Upper lobe of left lung (tissue), 6 donors: ENCODE measurements at regions not wholly inside any gene's neighbourhood (a gene's known extent, or its start where the extent isn't known, plus 50 kb on each side); places are given as distances from the start of the nearest gene placed in this dataset.
"Not testable (repeated sequence)": the region's sequence is repeated elsewhere in the genome, so short reads cannot be mapped to it uniquely, and the experiment has no call there.

Source experiments
- ATAC-seq, 2 donors: fragments of 200-7000 bp; cut with Tn5 transposase; one replicate each; pipeline ENCODE4 v1.9.1; 2022; ENCODE audit warnings: mild to moderate bottlenecking in 2 of 2, moderate library complexity in 2 of 2; ENCODE audit not compliant: low FRiP score in 2 of 2
- DNase-seq, 2 donors: peaks; one replicate each; pipeline ENCODE4 v3.0.0-alpha.2; 2019 to 2020
- H3K27ac ChIP-seq, 4 donors: fragments of 200-600 bp; sonication (generic); one replicate each; pipeline ENCODE4 v1.5.1; 2016 to 2019
- H3K27me3 ChIP-seq, 4 donors: fragments of 200-600 bp; sonication (generic); one replicate each; pipeline ENCODE4 v1.5.1; 2017 to 2019
- H3K36me3 ChIP-seq, 4 donors: fragments of 200-600 bp; sonication (generic); one replicate each; pipeline ENCODE4 v1.5.1; 2016 to 2019
- H3K4me1 ChIP-seq, 4 donors: fragments of 200-600 bp; sonication (generic); one replicate each; pipeline ENCODE4 v1.5.1; 2018 to 2019
- H3K4me3 ChIP-seq, 4 donors: fragments of 200-600 bp; sonication (generic); one replicate each; pipeline ENCODE4 v1.5.1; 2017 to 2019; ENCODE audit warnings: mild to moderate bottlenecking in 2 of 4, moderate library complexity in 1 of 4
- H3K9me3 ChIP-seq, 4 donors: fragments of 200-600 bp; sonication (generic); one replicate each; pipeline ENCODE4 v1.5.1; 2018 to 2019
- CTCF ChIP-seq, 6 experiments: fragments of 450-650 bp in 4 of 6; fragments of 200-600 bp in 2 of 6; sonication (generic) in 2 of 6; IDR thresholded peaks; one replicate each; pipeline ENCODE4 v1.5.1; 2016 to 2019; ENCODE audit warnings: antibody characterized with exemption in 6 of 6
- EP300 ChIP-seq, 4 donors: sonication (generic); formaldehyde crosslinking; IDR thresholded peaks; one replicate each; pipeline ENCODE4 v1.5.1; 2017; ENCODE audit warnings: antibody characterized with exemption in 4 of 4, control low read depth in 2 of 4
- POLR2A ChIP-seq, 4 donors: fragments of 450-650 bp; IDR thresholded peaks; one replicate each; pipeline ENCODE4 v1.5.1; 2016 to 2017; ENCODE audit warnings: antibody characterized with exemption in 4 of 4, mild to moderate bottlenecking in 2 of 4
- POLR2AphosphoS5 ChIP-seq, 2 donors: sonication (generic); formaldehyde crosslinking; IDR thresholded peaks; one replicate each; pipeline ENCODE4 v1.5.1; 2017; ENCODE audit warnings: antibody characterized with exemption in 2 of 2
- WGBS, 2 donors: methylation state at CpG; one replicate each; pipeline ENCODE4 v1.1.5; 2017 to 2018; 5-methylcytosine and 5-hydroxymethylcytosine counted together
- small RNA-seq, 4 donors: library from RNA; depleted of rRNA; stranded (forward); fragments of <200 nt; gene quantifications; one replicate each; pipeline ENCODE3, GENCODE V24; 2016
- donor health status: DM: no; HTN: no; CAD: no; lungs with moderate emphysema.
- donor health status: DM: no; HTN: yes; CAD: no; lungs with severe emphysema.

- Histone ChIP-seq H3K27me3 (no peaks in the 10 kb centered on the region), H3K36me3 (no peaks in the 10 kb centered on the region), H3K4me3 (no peak overlapping the region), H3K4me1 (no peaks in the 10 kb centered on the region), H3K9me3 (peaks cover 0 to 8% (median 0%) of the 10 kb centered on the region in 4 donors), H3K27ac (no peak overlapping the region)
- WGBS, 2 donors: 94 to 95% methylated on average over 5 of the region's 5 CpGs
- no peak for TF ChIP-seq POLR2A (IDR thresholded peaks at IDR 0.05)
- no peak for TF ChIP-seq EP300 (IDR thresholded peaks at IDR 0.05)
- no peak for TF ChIP-seq CTCF (IDR thresholded peaks at IDR 0.05)
- no peak for TF ChIP-seq POLR2AphosphoS5 (IDR thresholded peaks at IDR 0.05)
- DNase-seq: no peak
- ATAC-seq: no peak
These were observed 74.4 kb upstream of the MAN1A1 start for GRCh38 chr6:119423996-119424395.

- H3K27me3 ChIP-seq, H3K4me3 ChIP-seq, H3K4me1 ChIP-seq, ATAC-seq, H3K27ac ChIP-seq, H3K36me3 ChIP-seq, H3K9me3 ChIP-seq, DNase-seq: not testable (repeated sequence)
- 59 to 78% methylated on average over 2 of the region's 2 CpGs for WGBS, 2 donors
These were observed 68.5 kb upstream of the MAN1A1 start for GRCh38 chr6:119418084-119418483.

GRCh38 chr6:119407156-119407555, 57.6 kb upstream of the MAN1A1 start:
- Histone ChIP-seq H3K27me3 (no peaks in the 10 kb centered on the region), H3K27ac (no peak overlapping the region), H3K4me1 (no peaks in the 10 kb centered on the region), H3K9me3 (peaks cover 0 to 2% (median 0%) of the 10 kb centered on the region in 4 donors), H3K4me3 (no peak overlapping the region), H3K36me3 (no peaks in the 10 kb centered on the region)
- 47 to 66% methylated on average over 4 of the region's 4 CpGs for WGBS, 2 donors
- no peak for TF ChIP-seq EP300 (IDR thresholded peaks at IDR 0.05)
- no peak for TF ChIP-seq POLR2A (IDR thresholded peaks at IDR 0.05)
- TF ChIP-seq POLR2AphosphoS5 (IDR thresholded peaks at IDR 0.05): no peak
- TF ChIP-seq CTCF (IDR thresholded peaks at IDR 0.05): no peak
- DNase-seq (no peak), ATAC-seq (no peak)

GRCh38 chr6:119405114-119405513, 55.6 kb upstream of the MAN1A1 start:
- H3K27me3 ChIP-seq, H3K4me3 ChIP-seq, H3K27ac ChIP-seq, H3K36me3 ChIP-seq, ATAC-seq, H3K9me3 ChIP-seq, H3K4me1 ChIP-seq, DNase-seq: not testable (repeated sequence)
- 78 to 88% methylated on average over 2 of the region's 2 CpGs for WGBS, 2 donors

Small RNAs in the stretch of these regions (small RNA-seq; reads per million reads assigned to genes)
- gene COX6A1P3 (0 reads per million in 4 donors), gene MIR3144 (0 reads per million in 4 donors), gene RNA5SP215 (0 to 0.14 (median 0.03) reads per million in 4 donors), gene RNU6-214P (0 reads per million in 4 donors)
